HL-60 (cell line): ENCODE measurements at regions not wholly inside any gene's neighbourhood (a gene's known extent, or its start where the extent isn't known, plus 50 kb on each side); places are given as distances from the start of the nearest gene placed in this dataset.

ENCODE experiments used
- DNase-seq, 2 experiments: peaks; one replicate each; pipeline ENCODE4 v3.0.0-alpha.2; 2010 to 2020; ENCODE audit warnings: low read depth in 1 of 2, low spot score in 1 of 2
- H3K27ac ChIP-seq: fragments of 250-450 bp; sonication (Bioruptor Pico); replicated peaks from 2 replicates; pipeline ENCODE4 v1.5.1; 2020; ENCODE audit warnings: mild to moderate bottlenecking, moderate library complexity
- H3K27me3 ChIP-seq: fragments of 250-450 bp; sonication (Bioruptor Pico); 2 replicates; pipeline ENCODE4 v1.5.1; 2021; ENCODE audit warnings: mild to moderate bottlenecking, moderate library complexity; ENCODE audit not compliant: insufficient read depth, poor library complexity, severe bottlenecking
- H3K4me3 ChIP-seq: replicated peaks from 2 replicates; pipeline ENCODE4 v1.5.1; 2011; ENCODE audit warnings: mild to moderate bottlenecking, control low read depth, low read length; ENCODE audit not compliant: insufficient read depth
- CTCF ChIP-seq: IDR thresholded peaks from one replicate; pipeline ENCODE4 v1.5.1; 2011; ENCODE audit warnings: low read length, control low read depth, inconsistent platforms; ENCODE audit not compliant: insufficient read depth
- GABPA ChIP-seq: IDR thresholded peaks from 2 replicates; pipeline ENCODE4 v1.6.1; 2012; ENCODE audit warnings: low read depth
- POLR2AphosphoS5 ChIP-seq: IDR thresholded peaks from 2 replicates; pipeline ENCODE4 v1.6.1; 2012; ENCODE audit warnings: low read depth
- SPI1 ChIP-seq: IDR thresholded peaks from 2 replicates; pipeline ENCODE4 v1.6.1; 2012; ENCODE audit warnings: low read depth, mild to moderate bottlenecking, borderline replicate concordance
- TF ChIP-seq, protein P1 (sequence below): IDR thresholded peaks from 2 replicates; pipeline ENCODE4 v1.6.1; 2012; ENCODE audit warnings: low read depth; ENCODE audit not compliant: insufficient replicate concordance

DNA sequence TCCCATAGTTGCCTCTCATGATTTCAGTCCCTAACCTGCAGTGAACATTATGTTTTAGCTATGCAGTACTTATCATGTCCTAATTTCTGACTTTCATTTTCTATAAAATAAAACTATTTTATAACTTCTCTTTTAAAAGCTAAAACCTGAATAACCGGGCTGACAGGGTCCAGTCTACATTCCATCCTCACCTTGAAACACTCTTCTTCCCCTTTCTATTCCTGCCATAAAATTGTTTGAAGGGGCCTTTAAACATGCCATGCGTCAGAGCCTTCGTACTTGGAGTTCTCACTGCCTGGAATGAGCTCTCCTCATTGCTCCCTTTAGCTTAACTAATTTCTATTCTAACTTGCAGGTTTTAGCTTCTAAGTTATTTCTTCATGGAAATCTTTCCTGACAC lies 143.0 kb upstream of the PRLR start:
- no peak for DNase-seq
- no peaks in the 10 kb centered on the region for H3K27me3 ChIP-seq
- TF ChIP-seq GABPA, result no peak
- TF ChIP-seq SPI1, result no peak
- TF ChIP-seq, protein P1, sequence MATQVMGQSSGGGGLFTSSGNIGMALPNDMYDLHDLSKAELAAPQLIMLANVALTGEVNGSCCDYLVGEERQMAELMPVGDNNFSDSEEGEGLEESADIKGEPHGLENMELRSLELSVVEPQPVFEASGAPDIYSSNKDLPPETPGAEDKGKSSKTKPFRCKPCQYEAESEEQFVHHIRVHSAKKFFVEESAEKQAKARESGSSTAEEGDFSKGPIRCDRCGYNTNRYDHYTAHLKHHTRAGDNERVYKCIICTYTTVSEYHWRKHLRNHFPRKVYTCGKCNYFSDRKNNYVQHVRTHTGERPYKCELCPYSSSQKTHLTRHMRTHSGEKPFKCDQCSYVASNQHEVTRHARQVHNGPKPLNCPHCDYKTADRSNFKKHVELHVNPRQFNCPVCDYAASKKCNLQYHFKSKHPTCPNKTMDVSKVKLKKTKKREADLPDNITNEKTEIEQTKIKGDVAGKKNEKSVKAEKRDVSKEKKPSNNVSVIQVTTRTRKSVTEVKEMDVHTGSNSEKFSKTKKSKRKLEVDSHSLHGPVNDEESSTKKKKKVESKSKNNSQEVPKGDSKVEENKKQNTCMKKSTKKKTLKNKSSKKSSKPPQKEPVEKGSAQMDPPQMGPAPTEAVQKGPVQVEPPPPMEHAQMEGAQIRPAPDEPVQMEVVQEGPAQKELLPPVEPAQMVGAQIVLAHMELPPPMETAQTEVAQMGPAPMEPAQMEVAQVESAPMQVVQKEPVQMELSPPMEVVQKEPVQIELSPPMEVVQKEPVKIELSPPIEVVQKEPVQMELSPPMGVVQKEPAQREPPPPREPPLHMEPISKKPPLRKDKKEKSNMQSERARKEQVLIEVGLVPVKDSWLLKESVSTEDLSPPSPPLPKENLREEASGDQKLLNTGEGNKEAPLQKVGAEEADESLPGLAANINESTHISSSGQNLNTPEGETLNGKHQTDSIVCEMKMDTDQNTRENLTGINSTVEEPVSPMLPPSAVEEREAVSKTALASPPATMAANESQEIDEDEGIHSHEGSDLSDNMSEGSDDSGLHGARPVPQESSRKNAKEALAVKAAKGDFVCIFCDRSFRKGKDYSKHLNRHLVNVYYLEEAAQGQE, result no peak
- TF ChIP-seq CTCF, result no peak
- no peak for TF ChIP-seq POLR2AphosphoS5
- no peak overlapping the region for H3K4me3 ChIP-seq
- H3K27ac ChIP-seq, result no peak overlapping the region

- TF ChIP-seq, protein P1, result no peak
- no peak for TF ChIP-seq POLR2AphosphoS5
- TF ChIP-seq CTCF, result no peak
- no peak for TF ChIP-seq SPI1
- TF ChIP-seq GABPA, result no peak
- Histone ChIP-seq H3K4me3 (no peak overlapping the region), H3K27me3 (no peaks in the 10 kb centered on the region), H3K27ac (no peak overlapping the region)
- no peak for DNase-seq
These were observed 142.2 kb upstream of the PRLR start for GRCh38 chr5:35372482-35372881.

- no peak overlapping the region for H3K27ac ChIP-seq
- H3K27me3 ChIP-seq, result no peaks in the 10 kb centered on the region
- no peak overlapping the region for H3K4me3 ChIP-seq
- DNase-seq, result no peak
- TF ChIP-seq CTCF, result no peak
- no peak for TF ChIP-seq POLR2AphosphoS5
- TF ChIP-seq GABPA, result no peak
- TF ChIP-seq SPI1, result no peak
- TF ChIP-seq, protein P1, result no peak
These were observed 141.7 kb upstream of the PRLR start for GRCh38 chr5:35371951-35372426.
